ENCODE measurements at regions not wholly inside any gene's neighbourhood (a gene's known extent, or its start where the extent isn't known, plus 50 kb on each side); places are given as distances from the start of the nearest gene placed in this dataset.

DNA sequence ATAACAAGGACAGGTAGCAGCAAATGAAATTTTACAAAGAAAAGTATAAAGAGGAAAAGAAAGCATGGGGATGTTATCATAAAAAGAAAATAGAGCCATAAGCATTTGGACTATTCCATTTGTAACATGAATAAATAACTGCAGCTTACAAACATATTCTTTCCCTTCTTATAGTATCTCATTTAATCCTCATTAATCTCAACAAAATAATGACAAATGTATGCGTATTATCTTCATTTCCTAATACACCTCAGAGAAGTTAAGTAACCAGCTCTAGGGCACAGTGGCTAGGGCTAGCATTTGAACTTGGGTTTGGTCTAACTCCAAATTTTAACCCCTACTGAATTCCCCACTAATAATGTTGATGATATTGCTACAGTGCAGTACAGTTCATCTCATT, 175.5 kb upstream of the POU5F2 start:
- Histone ChIP-seq H2BK12ac (ENCODE audit: insufficient read length, low read depth, low read length) (no peak overlapping the region), H2AK5ac (ENCODE audit: insufficient read length, low read length) (no peak overlapping the region), H3K23me2 (ENCODE audit: insufficient read length, low read depth, low read length, poor library complexity, severe bottlenecking) (no peaks in the 10 kb centered on the region), H2AFZ (ENCODE audit: low read length) (no peak overlapping the region), H3K4me2 (ENCODE audit: insufficient read depth, insufficient read length, low read length) (no peak overlapping the region), H3K79me1 (ENCODE audit: insufficient read depth, low read depth, low read length, poor library complexity, severe bottlenecking) (no peaks in the 10 kb centered on the region), H4K20me1 (ENCODE audit: control insufficient read depth, insufficient read depth, insufficient read length) (no peaks in the 10 kb centered on the region), H3K18ac (ENCODE audit: insufficient read length, low read depth, low read length) (no peak overlapping the region), H2BK20ac (ENCODE audit: low read depth, low read length, poor library complexity, severe bottlenecking) (no peak overlapping the region), H3T11ph (ENCODE audit: low read length) (no peak overlapping the region), H3K9me3 (ENCODE audit: control insufficient read depth, low read depth, low read length) (no peaks in the 10 kb centered on the region), H3K56ac (ENCODE audit: insufficient read length, low read depth, low read length) (no peak overlapping the region), H3K79me2 (ENCODE audit: insufficient read depth, low read length) (no peaks in the 10 kb centered on the region), H3K14ac (ENCODE audit: insufficient read depth, low read length) (no peak overlapping the region), H2BK5ac (ENCODE audit: insufficient read length, low read length) (no peak overlapping the region), H3K27ac (ENCODE audit: insufficient read length, low read depth, low read length) (no peak overlapping the region), H3K23ac (ENCODE audit: insufficient read length, low read depth, low read length) (no peak overlapping the region), H3K27me3 (ENCODE audit: insufficient read depth, low read length) (no peaks in the 10 kb centered on the region), H4K91ac (ENCODE audit: insufficient read length, low read depth, low read length) (no peak overlapping the region), H3K4me1 (ENCODE audit: insufficient read depth, low read length) (no peaks in the 10 kb centered on the region), H2BK120ac (ENCODE audit: low read depth, low read length, poor library complexity, severe bottlenecking) (no peak overlapping the region), H3K4ac (ENCODE audit: low read depth, low read length) (no peak overlapping the region), H3K9ac (ENCODE audit: extremely low read depth, insufficient read length, low read length) (no peak overlapping the region), H4K5ac (ENCODE audit: insufficient read length, low read depth, low read length) (no peak overlapping the region), H2BK15ac (ENCODE audit: low read depth, low read length) (no peak overlapping the region), H4K8ac (replicated peaks; ENCODE audit: insufficient read length, low read depth, low read length) (no peak overlapping the region)
- DNase-seq = no peak
- H3K27ac Mint-ChIP-seq = no peak overlapping the region
- H3K9me3 Mint-ChIP-seq = no peaks in the 10 kb centered on the region
- no peaks in the 10 kb centered on the region for H3K4me1 Mint-ChIP-seq
- no peak overlapping the region for H3K4me3 Mint-ChIP-seq
- no peaks in the 10 kb centered on the region for H3K27me3 Mint-ChIP-seq (ENCODE audit: low read depth)
- no peak for TF ChIP-seq CTCF (conservative IDR thresholded peaks at IDR 0.05)
- no CpG with 5 or more reads among the region's 1 CpG for WGBS (ENCODE audit: extremely low coverage, insufficient read length, low lambda C conversion rate)
- H3K36me3 Mint-ChIP-seq (ENCODE audit: insufficient read depth in 1 of 3, low read depth in 3 of 3) = no peaks in the 10 kb centered on the region

All from H9 (cell line).